RWPE1 (cell line): ENCODE measurements at regions not wholly inside any gene's neighbourhood (a gene's known extent, or its start where the extent isn't known, plus 50 kb on each side); places are given as distances from the start of the nearest gene placed in this dataset.

Source experiments
- CTCF ChIA-PET: fragments of 350-600 bp; sonication (Branson Sonifier 250); formaldehyde crosslinking; extraction: SDS; loops from one replicate; lab custom pipeline; 2021; lab: Yijun Ruan, JAX
- POLR2A ChIA-PET: fragments of 400-600 bp; formaldehyde crosslinking; extraction: SDS; loops from one replicate; lab custom pipeline; 2020; ENCODE audit warnings: antibody characterized with exemption; ENCODE audit not compliant: low non-redundant PET; lab: Yijun Ruan, JAX
- DNase-seq: peaks from one replicate; pipeline ENCODE4 v3.0.0; 2012; ENCODE audit warnings: low spot score
- H3K27ac ChIP-seq: fragments of 450-650 bp; 2 replicates; pipeline ENCODE4 v1.5.1; 2017
- CTCF ChIP-seq: fragments of 450-650 bp; conservative IDR thresholded peaks from 2 replicates; pipeline ENCODE4 v1.5.1; 2017; ENCODE audit warnings: low read depth, mild to moderate bottlenecking

- ChIA-PET POLR2A (no interaction called here), CTCF (no interaction called here)
- H3K27ac ChIP-seq: no peak overlapping the region
- TF ChIP-seq CTCF: no peak
- DNase-seq: no peak
These were observed 88.2 kb upstream of the TMEM72 start for GRCh38 chr10:44822966-44823365.

- CTCF ChIA-PET: no interaction called here
- DNase-seq: no peak
- H3K27ac ChIP-seq: no peak overlapping the region
- POLR2A ChIA-PET: no interaction called here
- no peak for TF ChIP-seq CTCF
These were observed 86.5 kb upstream of the TMEM72 start for GRCh38 chr10:44824607-44825006.

- H3K27ac ChIP-seq: no peak overlapping the region
- CTCF ChIA-PET: no interaction called here
- no peak for DNase-seq
These were observed 83.6 kb upstream of the TMEM72 start for GRCh38 chr10:44827431-44828006.

GRCh38 chr10:44828508-44829142, 82.5 kb upstream of the TMEM72 start:
- TF ChIP-seq CTCF: no peak
- ChIA-PET CTCF (interaction anchor here (0.6 kb wide), 1 partner anchor 1145 kb away, joined by 3 read pairs; no protein-coding TSS in a partner anchor), POLR2A (no interaction called here)
- no peak for DNase-seq
- no peak overlapping the region for H3K27ac ChIP-seq

More at GRCh38 chr10:44827431-44828006, 83.6 kb upstream of the TMEM72 start:
- TF ChIP-seq CTCF: no peak
- POLR2A ChIA-PET: no interaction called here

- no peak for DNase-seq
- CTCF ChIA-PET: no interaction called here
- TF ChIP-seq CTCF: no peak
- H3K27ac ChIP-seq: no peak overlapping the region
- POLR2A ChIA-PET: no interaction called here
These were observed 81.7 kb upstream of the TMEM72 start for GRCh38 chr10:44829426-44829825.

GRCh38 chr10:44830022-44830421, 81.1 kb upstream of the TMEM72 start:
- CTCF ChIA-PET: no interaction called here
- no peak for DNase-seq
- TF ChIP-seq CTCF: no peak

More at GRCh38 chr10:44830022-44830421, 81.1 kb upstream of the TMEM72 start:
- no peak overlapping the region for H3K27ac ChIP-seq
- POLR2A ChIA-PET: no interaction called here
